ENCODE measurements at regions not wholly inside any gene's neighbourhood (a gene's known extent, or its start where the extent isn't known, plus 50 kb on each side); places are given as distances from the start of the nearest gene placed in this dataset.
A peak's percentile ranks its signal among the peaks of the same experiment; 100 is the strongest.

GRCh38 chr1:101291562-101292380 is 55.0 kb downstream of the S1PR1 start (continued):
- TF ChIP-seq CHCHD3 (CRISPR knock-in tag; IDR thresholded peaks at IDR 0.05) (no peak), ZNF546 (CRISPR knock-in tag; conservative IDR thresholded peaks at IDR 0.05) (no peak), ZMYM3 (CRISPR knock-in tag; IDR thresholded peaks at IDR 0.05) (peak; percentile 24; the same call in 1 of the 2 replicates), ZNF326 (CRISPR knock-in tag; IDR thresholded peaks at IDR 0.05; ENCODE audit: borderline replicate concordance) (no peak), ZBTB2 (CRISPR knock-in tag; IDR thresholded peaks at IDR 0.05; ENCODE audit: low read depth) (no peak), ZKSCAN8 (CRISPR knock-in tag; IDR thresholded peaks at IDR 0.05; ENCODE audit: borderline replicate concordance) (no peak), ZMAT5 (CRISPR knock-in tag; IDR thresholded peaks at IDR 0.05; ENCODE audit: borderline replicate concordance, low read depth) (no peak), MBD4 (IDR thresholded peaks at IDR 0.05; ENCODE audit: borderline replicate concordance, low read length) (no peak), ZNF773 (CRISPR knock-in tag; IDR thresholded peaks at IDR 0.05; ENCODE audit: borderline replicate concordance) (no peak), ZNF720 (CRISPR knock-in tag; IDR thresholded peaks at IDR 0.05) (no peak), POLR2AphosphoS2 (IDR thresholded peaks at IDR 0.05; ENCODE audit: low read depth, low read length) (no peak), TFAP4 (IDR thresholded peaks at IDR 0.05; ENCODE audit: borderline replicate concordance, low read depth) (no peak), AHR (CRISPR knock-in tag; IDR thresholded peaks at IDR 0.05) (no peak), RXRB (CRISPR knock-in tag; IDR thresholded peaks at IDR 0.05; ENCODE audit: borderline replicate concordance) (peak; percentile 51; the same call in 1 of the 2 replicates), NFYB (CRISPR knock-in tag; IDR thresholded peaks at IDR 0.05) (no peak), ELF3 (CRISPR knock-in tag; IDR thresholded peaks at IDR 0.05) (peak; percentile 90), CHD2 (IDR thresholded peaks at IDR 0.05; ENCODE audit: low read depth, low read length) (no peak), TMF1 (CRISPR knock-in tag; IDR thresholded peaks at IDR 0.05; ENCODE audit: low read depth) (no peak)
- TF ChIP-seq, protein P1, sequence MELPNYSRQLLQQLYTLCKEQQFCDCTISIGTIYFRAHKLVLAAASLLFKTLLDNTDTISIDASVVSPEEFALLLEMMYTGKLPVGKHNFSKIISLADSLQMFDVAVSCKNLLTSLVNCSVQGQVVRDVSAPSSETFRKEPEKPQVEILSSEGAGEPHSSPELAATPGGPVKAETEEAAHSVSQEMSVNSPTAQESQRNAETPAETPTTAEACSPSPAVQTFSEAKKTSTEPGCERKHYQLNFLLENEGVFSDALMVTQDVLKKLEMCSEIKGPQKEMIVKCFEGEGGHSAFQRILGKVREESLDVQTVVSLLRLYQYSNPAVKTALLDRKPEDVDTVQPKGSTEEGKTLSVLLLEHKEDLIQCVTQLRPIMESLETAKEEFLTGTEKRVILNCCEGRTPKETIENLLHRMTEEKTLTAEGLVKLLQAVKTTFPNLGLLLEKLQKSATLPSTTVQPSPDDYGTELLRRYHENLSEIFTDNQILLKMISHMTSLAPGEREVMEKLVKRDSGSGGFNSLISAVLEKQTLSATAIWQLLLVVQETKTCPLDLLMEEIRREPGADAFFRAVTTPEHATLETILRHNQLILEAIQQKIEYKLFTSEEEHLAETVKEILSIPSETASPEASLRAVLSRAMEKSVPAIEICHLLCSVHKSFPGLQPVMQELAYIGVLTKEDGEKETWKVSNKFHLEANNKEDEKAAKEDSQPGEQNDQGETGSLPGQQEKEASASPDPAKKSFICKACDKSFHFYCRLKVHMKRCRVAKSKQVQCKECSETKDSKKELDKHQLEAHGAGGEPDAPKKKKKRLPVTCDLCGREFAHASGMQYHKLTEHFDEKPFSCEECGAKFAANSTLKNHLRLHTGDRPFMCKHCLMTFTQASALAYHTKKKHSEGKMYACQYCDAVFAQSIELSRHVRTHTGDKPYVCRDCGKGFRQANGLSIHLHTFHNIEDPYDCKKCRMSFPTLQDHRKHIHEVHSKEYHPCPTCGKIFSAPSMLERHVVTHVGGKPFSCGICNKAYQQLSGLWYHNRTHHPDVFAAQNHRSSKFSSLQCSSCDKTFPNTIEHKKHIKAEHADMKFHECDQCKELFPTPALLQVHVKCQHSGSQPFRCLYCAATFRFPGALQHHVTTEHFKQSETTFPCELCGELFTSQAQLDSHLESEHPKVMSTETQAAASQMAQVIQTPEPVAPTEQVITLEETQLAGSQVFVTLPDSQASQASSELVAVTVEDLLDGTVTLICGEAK (IDR thresholded peaks at IDR 0.05) = no peak
- TF ChIP-seq, protein P1 (CRISPR knock-in tag; IDR thresholded peaks at IDR 0.05) = no peak

All from HepG2 (cell line).